OCI-LY1 (cell line): ENCODE measurements at regions not wholly inside any gene's neighbourhood (a gene's known extent, or its start where the extent isn't known, plus 50 kb on each side); places are given as distances from the start of the nearest gene placed in this dataset.

Experiments
- CTCF ChIP-seq: fragments of 200-600 bp; sonication (generic), shearing (Covaris generic); IDR thresholded peaks from 2 replicates; pipeline ENCODE4 v1.5.1; 2017; ENCODE audit warnings: mild to moderate bottlenecking, antibody characterized with exemption, low read length, moderate library complexity, mixed read lengths
- EZH2 ChIP-seq: fragments of 200-600 bp; sonication (generic), shearing (Covaris generic); IDR thresholded peaks from 2 replicates; pipeline ENCODE4 v1.8.0; 2017; ENCODE audit warnings: borderline replicate concordance, mixed run types, mild to moderate bottlenecking, antibody characterized with exemption, low read length, moderate library complexity, mixed read lengths

- TF ChIP-seq CTCF (no peak), EZH2 (no peak)
Measured at GRCh38 chr1:181413195-181413815, 70.0 kb upstream of the CACNA1E start.
